Adrenal gland (tissue), 9 donors: ENCODE measurements at regions not wholly inside any gene's neighbourhood (a gene's known extent, or its start where the extent isn't known, plus 50 kb on each side); places are given as distances from the start of the nearest gene placed in this dataset.

ENCODE experiments used
- DNase-seq, 7 donors: peaks; one replicate each; pipeline ENCODE4 v3.0.0-alpha.2; 2019 to 2020
- H3K27ac ChIP-seq, 5 donors: fragments of 200-600 bp; sonication (generic) in 4 of 5; 1 replicate in 3 of 5; 2 replicates in 2 of 5; pipeline versions ENCODE4 v1.5.1 to v1.8.0; 2016 to 2020; ENCODE audit warnings: mild to moderate bottlenecking in 1 of 5
- H3K27me3 ChIP-seq: fragments of 200-600 bp; 2 replicates; pipeline ENCODE4 v1.8.0; 2021
- H3K36me3 ChIP-seq, 2 donors: fragments of 200-600 bp; replicated peaks in 1 of 2; 1 replicate in 1 of 2; 2 replicates in 1 of 2; pipeline versions ENCODE4 v1.5.1 to v1.8.0; 2018 to 2022
- H3K4me1 ChIP-seq, 2 donors: fragments of 200-600 bp; replicated peaks in 1 of 2; 1 replicate in 1 of 2; 2 replicates in 1 of 2; pipeline versions ENCODE4 v1.5.1 to v1.8.0; 2018 to 2021
- H3K4me3 ChIP-seq, 4 donors: fragments of 200-600 bp; sonication (generic) in 3 of 4; one replicate each; pipeline ENCODE4 v1.5.1; 2016 to 2018
- H3K9me3 ChIP-seq, 3 donors: fragments of 200-600 bp; sonication (generic) in 1 of 3; replicated peaks in 1 of 3; 1 replicate in 2 of 3; 2 replicates in 1 of 3; pipeline versions ENCODE4 v1.5.1 to v1.8.0; 2016 to 2021
- CTCF ChIP-seq, 6 experiments: fragments of 450-650 bp in 4 of 6; fragments of 200-600 bp in 2 of 6; sonication (generic) in 1 of 6; IDR thresholded peaks; 1 replicate in 5 of 6; 2 replicates in 1 of 6; pipeline versions ENCODE4 v1.5.1 to v1.8.0; 2016 to 2021; ENCODE audit warnings: antibody characterized with exemption in 6 of 6, mild to moderate bottlenecking in 2 of 6, moderate library complexity in 1 of 6
- POLR2A ChIP-seq, 2 donors: fragments of 450-650 bp; IDR thresholded peaks; one replicate each; pipeline ENCODE4 v1.6.1; 2017; ENCODE audit warnings: antibody characterized with exemption in 2 of 2, mild to moderate bottlenecking in 2 of 2, moderate library complexity in 1 of 2
- WGBS, 4 donors: extraction: QIAGEN DNeasy Blood & Tissue Kit in 2 of 4; methylation state at CpG; one replicate each; pipeline versions ENCODE4 v1.1.5 to v1.1.7; 2013 to 2017; 5-methylcytosine and 5-hydroxymethylcytosine counted together
- intact Hi-C, 2 donors: fragments of 100-400 bp; cut with DNase I; formaldehyde crosslinking; loops; one replicate each; pipeline versions ENCODE4 v1.14.1 to v1.15.0; 2022 to 2023
- donor health status: healthy with polysubstance abuse.
- donor health status: Bipolar disorder and iron deficiency.
- donor health status: DM: yes; HTN: yes; CAD: no.
- donor health status: DM: no; HTN: no; CAD: no.
- donor health status: DM: no; HTN: no; CAD: no.

- no peak overlapping the region for H3K4me3 ChIP-seq
- 85 to 92% (median 87%) methylated on average over 2 of the region's 2 CpGs for WGBS, 4 donors
- no peaks in the 10 kb centered on the region for H3K27me3 ChIP-seq
- TF ChIP-seq POLR2A (IDR thresholded peaks at IDR 0.05) (no peak), CTCF (IDR thresholded peaks at IDR 0.05) (no peak)
- intact Hi-C loops = no loop called here
- no peaks in the 10 kb centered on the region for H3K9me3 ChIP-seq
- no peak overlapping the region for H3K27ac ChIP-seq
- DNase-seq = no peak
- no peaks in the 10 kb centered on the region for H3K36me3 ChIP-seq
- no peaks in the 10 kb centered on the region for H3K4me1 ChIP-seq
These were observed 193.6 kb downstream of the FAM76B start for GRCh38 chr11:95595973-95596489.

GRCh38 chr11:95595541-95595940 lies 194.0 kb downstream of the FAM76B start:
- H3K4me3 ChIP-seq = no peak overlapping the region
- no peak for DNase-seq
- no peaks in the 10 kb centered on the region for H3K4me1 ChIP-seq
- no peaks in the 10 kb centered on the region for H3K27me3 ChIP-seq
- H3K36me3 ChIP-seq = no peaks in the 10 kb centered on the region
- TF ChIP-seq CTCF (IDR thresholded peaks at IDR 0.05) (no peak), POLR2A (IDR thresholded peaks at IDR 0.05) (no peak)
- intact Hi-C loops = no loop called here
- WGBS, 4 donors = 86 to 93% (median 91%) methylated on average over 3 of the region's 3 CpGs
- H3K9me3 ChIP-seq = no peaks in the 10 kb centered on the region
- no peak overlapping the region for H3K27ac ChIP-seq

- Histone ChIP-seq H3K4me3 (no peak overlapping the region), H3K36me3 (no peaks in the 10 kb centered on the region), H3K9me3 (no peaks in the 10 kb centered on the region), H3K4me1 (no peaks in the 10 kb centered on the region), H3K27me3 (no peaks in the 10 kb centered on the region), H3K27ac (no peak overlapping the region)
- TF ChIP-seq POLR2A (IDR thresholded peaks at IDR 0.05) (no peak), CTCF (IDR thresholded peaks at IDR 0.05) (no peak)
- DNase-seq = no peak
- intact Hi-C loops = no loop called here
- 79 to 89% (median 80%) methylated on average over 3 of the region's 3 CpGs for WGBS, 4 donors
These were observed 196.5 kb downstream of the FAM76B start for GRCh38 chr11:95593111-95593510.

- Histone ChIP-seq H3K36me3 (no peaks in the 10 kb centered on the region), H3K4me3 (no peak overlapping the region), H3K9me3 (no peaks in the 10 kb centered on the region), H3K27ac (no peak overlapping the region), H3K27me3 (no peaks in the 10 kb centered on the region), H3K4me1 (no peaks in the 10 kb centered on the region)
- no peak for DNase-seq
- WGBS, 4 donors = 35 to 59% (median 52%) methylated on average over 4 of the region's 4 CpGs
- intact Hi-C loops = no loop called here
- TF ChIP-seq POLR2A (IDR thresholded peaks at IDR 0.05) (no peak), CTCF (IDR thresholded peaks at IDR 0.05) (no peak)
These were observed 197.1 kb downstream of the FAM76B start for GRCh38 chr11:95592471-95592870.
